Fibroblast of skin of back (primary cell): ENCODE measurements at regions not wholly inside any gene's neighbourhood (a gene's known extent, or its start where the extent isn't known, plus 50 kb on each side); places are given as distances from the start of the nearest gene placed in this dataset.

Source experiments
- DNase-seq: peaks from one replicate; pipeline ENCODE4 v3.0.0-alpha.2; 2013

DNA sequence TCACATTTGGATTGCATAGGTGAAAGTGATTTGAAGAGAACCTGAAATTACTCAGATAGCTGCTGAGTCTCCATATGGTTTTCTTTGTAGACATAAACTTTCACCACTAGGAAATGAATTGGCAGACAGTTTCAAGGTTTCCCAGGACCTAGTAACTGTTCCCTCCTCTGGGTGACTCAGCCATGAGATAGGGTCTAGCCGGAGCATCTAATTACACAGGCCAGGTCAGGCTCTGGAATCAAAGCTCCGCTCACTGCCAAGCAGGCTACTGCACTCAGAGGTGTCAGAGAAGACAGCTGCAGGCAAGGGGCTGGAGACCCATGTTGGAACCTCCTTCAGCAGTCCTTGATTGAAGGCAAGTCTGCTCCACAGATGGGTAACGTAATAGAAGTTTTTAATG lies 429.2 kb downstream of the TNS1 start:
- peak; percentile 69 for DNase-seq

DNA sequence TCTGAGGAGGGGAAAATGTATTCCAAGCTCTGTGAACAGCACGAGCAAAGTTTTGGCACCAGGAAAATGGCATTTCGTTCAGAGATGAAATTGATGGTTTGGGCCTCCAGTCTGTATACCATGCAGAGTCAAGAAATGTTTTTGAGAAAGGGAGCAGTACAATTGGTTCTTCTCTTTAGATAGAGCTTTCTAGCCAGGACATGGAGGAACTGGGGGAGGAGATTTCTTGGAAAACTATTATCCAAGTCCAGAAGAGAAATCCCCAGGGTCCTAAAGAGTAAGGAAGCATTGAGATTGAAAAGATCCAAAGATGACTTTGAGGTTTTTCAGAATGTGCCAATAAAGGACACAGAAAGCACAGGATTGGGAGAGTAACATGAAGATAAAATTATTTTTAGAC lies 432.4 kb downstream of the TNS1 start:
- DNase-seq: no peak

DNA sequence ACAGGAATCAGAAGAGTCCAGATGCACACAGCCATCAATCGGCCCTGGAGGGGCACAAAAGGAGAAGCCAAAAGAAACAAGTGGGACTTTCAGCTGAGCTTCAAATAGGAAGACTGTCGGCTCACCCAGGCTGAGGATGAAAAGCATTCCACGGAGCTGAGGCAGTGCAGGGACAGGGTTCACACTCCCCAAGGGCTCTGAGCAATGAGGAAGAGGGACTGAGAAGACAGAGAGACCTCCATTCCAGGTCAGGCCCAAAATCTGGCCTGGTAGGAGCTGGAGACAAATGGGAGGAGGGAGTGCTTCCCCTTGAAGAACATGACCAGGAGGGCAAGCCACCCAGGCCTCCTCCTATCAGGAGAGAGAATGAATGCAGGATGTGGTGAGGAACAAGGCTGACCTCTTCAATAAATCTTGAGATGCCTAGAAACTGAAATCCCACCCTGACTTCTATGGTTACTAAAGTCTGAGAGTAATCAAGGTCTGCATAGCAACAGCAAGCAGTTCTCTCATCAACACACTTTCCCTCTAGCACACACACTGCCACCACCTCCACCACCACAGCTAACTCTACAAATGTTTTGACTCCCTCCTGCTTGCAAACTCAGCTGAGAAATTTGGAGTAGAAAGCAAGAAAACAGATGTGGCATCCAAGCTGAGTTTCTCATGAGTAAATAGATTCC lies 434.4 kb downstream of the TNS1 start:
- peak; percentile 83 for DNase-seq

DNA sequence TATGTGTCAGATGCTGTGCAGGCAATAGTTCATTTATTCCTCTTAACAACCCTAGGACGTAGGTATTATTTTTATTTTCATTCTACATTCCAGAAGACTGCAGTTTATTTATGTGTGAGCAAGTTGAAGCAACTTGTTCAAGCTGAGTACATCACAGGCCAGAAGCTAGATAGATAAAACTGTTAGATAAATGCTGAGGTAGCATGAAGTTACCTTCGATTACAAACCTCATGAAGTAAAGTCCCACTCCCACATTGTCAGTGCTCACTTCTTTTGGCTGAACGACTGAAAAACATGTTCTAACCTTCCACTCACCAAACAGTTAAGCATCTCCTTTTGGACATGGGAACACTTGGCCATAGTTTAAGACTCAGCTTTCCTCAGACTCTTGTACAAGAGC lies 439.2 kb downstream of the TNS1 start:
- no peak for DNase-seq

DNA sequence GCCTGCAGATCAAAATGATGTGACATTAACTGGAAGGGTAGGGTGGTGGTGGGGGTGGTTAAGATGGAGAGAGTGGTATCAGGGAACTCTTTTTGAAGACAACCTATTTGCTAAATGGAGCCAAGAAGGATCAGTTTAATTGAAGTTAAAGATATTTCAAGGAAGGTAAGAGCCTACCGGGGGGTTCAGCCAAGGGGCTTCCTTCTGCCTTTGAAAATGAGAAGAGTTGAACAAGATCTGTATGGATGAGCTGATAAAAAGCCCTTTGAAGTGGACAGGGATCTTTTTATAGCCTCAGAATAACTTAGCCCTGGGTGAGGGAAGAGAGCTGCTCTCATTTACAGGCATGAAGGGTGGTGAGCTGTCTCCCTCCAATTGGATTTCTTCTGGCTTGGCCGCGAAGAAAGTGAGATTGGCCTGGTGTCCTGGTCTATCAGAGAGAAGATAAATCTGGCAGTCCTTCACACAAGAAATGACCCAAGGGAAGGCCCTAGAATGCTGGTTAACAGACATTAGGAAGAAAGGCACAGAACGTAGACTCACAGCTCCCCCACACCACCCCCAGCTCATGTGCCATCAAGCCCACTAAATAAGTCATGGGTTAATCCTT lies 439.8 kb downstream of the TNS1 start:
- no peak for DNase-seq

DNA sequence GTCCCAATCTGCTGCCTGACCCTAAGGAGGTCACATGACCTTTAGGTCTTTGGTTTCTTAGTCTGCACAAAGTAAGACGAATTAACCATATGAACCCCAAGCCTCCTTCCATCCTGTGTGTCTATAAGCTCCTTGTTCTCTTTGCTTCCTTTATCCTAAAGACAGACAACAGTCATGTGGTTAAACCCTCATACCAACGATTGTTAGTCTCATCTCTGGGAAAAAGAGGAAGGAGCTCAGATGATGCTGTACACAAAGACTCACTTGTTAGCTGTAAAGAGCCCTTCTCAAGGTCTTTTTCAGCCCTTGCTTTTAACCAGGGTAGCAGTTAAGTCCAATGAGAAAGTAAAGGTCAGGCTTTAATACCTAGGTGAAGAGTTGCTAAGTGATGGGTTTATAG lies 443.7 kb downstream of the TNS1 start:
- no peak for DNase-seq

DNA sequence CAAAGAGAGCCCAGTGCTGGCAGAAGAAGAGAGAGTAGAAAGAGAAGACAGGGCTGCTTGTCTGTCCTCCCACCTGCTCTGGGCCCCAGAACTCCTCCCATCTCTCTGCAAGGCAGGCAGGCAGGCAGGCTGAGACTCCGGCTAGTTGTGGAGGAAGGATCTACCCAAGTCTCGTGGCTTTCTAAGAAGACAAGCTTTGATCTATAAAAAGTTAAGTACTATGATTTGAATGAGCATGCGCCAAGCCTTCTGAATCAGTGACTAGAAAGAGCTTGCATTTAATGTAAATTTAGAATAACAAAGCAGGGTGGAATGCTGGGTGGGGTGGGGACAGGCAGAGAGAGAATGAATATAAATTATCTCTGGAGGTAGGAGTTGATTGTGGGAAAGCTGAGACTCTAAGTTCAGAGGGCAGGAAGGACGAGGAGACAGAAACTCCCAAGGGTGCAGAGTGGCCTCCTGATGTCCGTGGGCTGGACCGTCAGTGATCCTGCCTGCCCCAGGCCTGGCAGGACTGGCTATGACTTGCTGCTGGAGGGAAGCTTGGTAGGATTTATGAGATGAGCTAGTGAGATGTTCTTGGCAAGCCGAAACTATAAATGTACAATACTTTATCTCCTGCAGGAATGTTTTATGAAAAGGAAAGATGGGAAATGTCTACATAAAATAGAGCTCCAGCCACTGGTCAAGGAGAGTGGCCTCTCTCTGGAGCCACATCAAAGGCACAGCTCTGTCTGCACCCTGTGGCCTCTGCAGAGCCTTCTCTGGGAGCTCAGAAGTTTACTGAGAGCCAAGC lies 447.5 kb downstream of the TNS1 start:
- peak; percentile 39 for DNase-seq

DNA sequence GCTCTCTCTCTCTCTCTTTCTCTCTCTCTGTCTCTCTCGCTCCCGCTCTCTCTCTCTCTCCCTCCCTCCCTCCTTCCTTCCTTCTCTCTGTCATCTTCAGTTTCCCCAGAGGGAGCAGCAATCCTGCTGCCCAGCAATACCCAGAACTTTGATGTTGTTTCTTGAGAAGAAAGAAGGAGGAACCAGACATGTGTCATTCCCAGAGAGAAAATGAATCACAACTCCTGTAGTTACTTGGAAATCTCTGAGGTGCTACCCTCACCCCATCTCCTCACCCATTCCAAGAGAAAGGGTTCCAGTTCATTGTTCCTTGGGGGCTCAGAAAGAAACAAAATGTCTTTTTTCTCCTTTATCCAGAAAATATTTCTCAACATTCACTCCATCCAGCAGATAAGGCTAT lies 449.1 kb downstream of the TNS1 start:
- DNase-seq: peak; percentile 56

DNA sequence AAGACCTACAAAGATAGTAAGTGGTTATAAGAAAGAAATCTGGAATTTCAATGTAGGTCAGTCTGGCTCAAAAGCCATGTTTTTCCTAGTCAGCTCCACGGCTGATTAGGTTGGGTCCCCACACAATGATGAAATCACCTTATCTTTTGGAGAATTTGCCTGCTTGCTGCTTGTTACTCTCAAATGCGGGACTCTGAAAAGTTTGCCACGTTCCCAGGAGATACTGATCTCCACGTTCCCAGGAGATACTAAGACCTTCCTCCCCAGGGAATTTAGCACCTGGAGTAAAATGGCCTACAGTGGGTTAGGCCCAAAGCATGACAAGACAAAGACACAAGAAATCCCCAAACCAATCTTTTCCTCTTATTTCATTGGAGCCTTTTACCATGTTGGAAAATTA lies 449.6 kb downstream of the TNS1 start:
- no peak for DNase-seq

DNA sequence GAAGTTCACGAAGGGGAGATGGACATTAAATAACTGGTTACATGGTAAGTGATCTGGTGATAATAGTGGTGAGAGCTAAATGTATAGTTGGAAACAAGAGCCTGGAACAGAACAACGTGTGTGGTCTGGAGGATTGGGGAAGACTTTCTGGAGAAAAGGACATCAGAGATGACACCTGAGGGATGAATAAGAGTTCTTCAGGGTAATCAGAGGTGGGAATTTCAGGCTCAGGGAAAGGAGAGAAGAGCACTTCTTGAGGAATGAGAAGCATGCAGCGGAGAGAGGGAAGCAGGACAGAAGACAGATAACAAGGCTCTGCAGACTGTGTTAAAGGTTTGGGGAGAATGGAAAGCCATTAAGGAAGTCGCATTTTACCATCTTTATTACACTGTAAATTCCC lies 450.7 kb downstream of the TNS1 start:
- DNase-seq: no peak

DNA sequence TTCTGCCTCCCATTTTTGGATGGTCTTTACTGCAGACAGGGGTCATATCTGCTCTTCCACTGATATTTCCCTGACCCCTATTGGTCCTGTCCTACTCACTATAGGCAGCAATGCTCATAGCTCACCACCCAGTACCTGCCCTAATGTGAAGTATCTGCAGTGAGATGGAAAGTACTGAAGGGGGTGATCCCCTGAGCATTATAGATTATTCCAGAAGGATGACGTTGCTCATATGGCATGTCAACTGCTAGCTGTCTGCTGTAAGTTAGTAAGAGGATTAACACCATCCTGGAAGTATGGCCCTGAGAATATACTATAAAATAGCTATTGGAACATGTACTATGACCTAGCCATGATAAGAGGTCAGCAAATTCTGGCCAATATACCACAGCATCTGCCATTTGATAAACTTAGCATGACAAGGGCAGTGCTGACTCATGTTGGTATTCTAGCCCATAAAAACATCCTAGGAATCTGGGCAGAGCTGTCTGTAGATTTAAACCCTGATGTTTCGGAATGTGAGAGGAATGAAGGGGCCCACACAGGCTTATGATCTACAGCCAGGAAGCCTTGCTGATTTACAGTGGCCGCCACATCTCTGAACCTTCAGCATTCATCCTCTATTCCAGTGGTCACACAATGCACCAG lies 451.4 kb downstream of the TNS1 start:
- peak; percentile 92 for DNase-seq

DNA sequence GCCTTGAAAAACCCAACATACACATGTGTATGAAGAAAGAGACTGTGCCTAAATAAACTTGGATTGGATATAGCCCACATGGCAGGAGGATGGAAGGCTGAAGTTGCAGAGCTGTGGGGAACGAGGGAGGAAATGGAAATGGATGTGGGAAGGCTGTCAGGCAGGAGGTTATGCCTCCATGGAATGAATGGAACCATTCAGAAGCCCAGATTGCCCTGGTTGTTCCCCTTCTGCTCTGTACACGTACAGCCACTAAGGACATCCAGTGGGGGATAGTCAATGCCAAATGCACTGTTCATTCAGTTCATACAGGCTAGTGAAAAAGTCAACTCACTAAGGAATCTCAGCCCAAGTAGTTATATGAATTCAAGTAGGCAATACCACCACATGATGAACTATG lies 463.7 kb downstream of the TNS1 start:
- no peak for DNase-seq

DNA sequence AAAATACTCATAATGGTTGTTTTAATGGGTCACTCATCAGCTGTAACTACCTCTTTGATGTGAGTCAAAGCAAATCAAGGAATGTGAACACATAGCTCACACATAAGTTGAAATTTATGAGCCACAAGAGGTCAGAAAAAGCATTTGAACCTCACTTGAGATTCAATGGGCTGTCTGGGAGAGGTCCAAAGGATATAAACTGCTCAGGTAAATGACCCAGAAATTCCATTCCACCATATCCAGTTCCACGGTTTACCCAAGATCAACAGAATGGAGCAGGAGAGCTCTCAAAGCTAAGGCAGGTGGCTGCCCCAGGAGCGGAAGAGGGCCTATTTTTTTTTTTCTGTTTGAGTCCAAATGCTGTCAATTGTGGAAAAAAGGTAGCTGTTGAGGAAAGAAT lies 464.1 kb downstream of the TNS1 start:
- DNase-seq: peak; percentile 64

DNA sequence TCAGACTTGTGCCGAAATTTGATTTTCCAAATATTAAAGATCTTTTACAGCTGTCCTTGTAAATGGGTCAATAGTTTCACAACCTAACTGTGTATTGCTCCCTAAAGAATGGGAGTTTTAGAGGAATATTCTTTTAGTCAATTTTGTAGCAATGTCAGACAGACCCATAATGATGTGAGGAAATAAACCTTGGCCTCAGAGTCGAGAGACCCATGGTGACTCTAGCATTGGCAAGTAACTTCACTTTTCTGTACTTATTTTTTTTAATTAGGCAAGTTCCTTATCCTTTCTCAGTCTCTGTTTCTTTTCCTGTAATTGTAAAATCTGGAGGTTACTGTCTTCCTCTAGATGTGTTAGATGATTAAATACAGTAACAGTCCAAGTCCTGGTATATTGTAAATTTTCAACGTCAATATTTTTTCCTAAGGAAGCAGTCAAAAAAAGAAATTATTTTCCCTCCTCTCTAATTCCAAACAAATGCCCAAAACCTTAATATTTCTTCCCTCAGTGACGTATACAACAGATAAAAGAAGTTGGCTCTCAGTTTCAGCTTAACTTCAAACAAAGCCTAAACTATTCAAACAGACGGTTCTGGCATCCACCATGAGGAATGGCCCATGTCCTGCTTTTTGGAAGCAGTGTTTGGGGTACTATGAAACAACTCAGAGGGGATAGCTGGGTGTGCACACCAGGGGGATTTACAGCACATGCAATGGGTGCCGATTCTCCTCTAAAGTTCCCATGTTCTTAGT lies 466.7 kb downstream of the TNS1 start:
- DNase-seq: no peak

DNA sequence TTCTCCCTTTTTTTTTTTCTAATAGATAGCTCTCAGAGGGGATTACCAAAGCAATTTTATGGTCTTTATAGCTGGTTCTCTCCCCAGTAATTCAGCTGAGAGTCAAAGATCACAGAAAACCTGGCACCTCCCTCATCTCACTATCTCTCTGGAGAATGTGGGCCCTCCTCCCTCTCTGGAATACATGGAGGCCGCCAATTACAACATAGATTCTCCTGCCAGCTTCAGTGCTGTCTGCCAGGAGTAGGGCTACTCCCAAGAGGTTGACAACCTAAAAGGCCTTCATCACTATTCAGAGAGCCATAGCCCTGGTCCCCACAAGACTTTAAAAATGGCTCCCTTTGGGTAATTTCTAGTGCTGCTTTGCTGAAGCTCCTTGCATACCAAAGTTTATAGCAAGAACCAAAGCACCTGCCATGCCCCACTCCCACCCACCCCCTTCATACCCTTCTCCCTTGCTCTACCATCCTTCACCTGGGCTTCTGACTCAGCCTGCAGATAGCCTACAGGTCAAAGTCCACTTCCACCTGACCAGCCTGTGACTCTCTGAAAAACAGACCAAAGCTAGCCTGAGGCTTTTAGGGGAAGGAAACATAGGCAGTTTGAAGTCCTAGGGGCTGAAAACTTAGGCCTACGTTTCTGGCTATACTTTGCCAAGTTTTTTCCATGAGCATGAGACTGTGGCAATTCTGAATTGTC lies 472.3 kb downstream of the TNS1 start:
- DNase-seq: no peak

DNA sequence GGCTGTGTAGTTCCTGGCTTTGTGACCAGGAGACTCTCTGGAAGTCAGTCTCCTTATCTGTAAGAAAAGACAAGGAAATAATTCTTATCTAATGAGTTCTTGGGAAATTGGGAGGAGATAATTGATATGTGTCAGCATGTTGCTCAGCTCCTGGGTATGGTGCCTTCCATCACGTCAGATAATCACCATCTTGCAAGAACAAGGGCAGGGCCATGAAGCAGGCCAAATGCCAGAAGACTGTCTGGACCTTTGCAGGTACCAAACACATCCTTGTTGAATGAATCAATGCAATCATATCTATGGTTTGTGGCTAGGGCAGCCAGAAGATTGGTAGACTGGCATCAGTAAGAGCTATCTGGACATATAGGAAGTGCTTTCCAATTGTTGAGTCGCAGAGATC lies 473.5 kb downstream of the TNS1 start:
- DNase-seq: no peak

DNA sequence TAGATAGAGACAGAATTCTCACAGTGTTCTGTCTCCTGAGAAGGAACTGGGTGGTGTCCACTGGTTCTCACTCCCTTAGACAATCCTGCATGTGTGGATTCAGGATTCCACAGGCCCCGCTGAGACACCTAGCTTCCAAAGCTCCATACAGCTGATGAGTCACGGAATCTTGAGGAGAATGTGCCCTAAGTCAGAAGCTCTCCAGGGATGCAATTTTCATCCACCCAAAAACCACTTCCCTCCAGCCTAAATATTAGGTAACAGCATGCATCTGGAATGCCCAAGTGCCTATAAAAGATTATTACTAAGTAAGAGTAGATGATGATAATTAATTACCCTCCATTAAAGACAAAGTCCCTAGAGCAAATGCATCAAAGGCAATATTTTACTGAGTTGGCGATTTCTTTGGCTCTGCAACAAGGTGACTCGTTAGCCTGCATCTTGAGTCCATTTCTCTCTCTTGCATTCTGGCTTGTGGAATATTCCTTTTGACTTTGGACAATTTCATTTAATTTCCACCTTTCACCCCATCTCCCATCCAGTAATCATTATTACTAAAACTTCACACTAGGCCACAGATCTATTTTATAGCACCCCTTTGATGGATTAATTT lies 475.1 kb downstream of the TNS1 start:
- peak; percentile 85 for DNase-seq

DNA sequence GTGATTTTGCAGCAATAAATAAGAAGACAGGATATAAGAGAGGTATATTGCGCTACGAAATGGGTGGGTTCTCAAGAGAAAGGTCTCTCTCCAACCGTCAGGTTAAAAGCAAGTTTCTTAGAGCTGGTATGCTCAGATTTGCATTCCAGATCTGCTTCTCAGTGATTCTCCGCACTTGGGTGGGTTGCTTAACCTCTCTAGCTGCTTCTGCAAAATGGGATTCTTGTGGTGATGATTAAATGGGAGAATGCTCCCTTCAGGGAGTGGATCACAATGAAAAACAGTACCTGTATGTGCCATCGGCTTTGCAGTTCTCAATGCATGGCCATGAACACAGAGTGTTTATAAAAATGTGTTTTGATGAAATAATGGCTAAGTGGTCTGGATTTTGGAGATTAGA lies 477.7 kb downstream of the TNS1 start:
- no peak for DNase-seq

DNA sequence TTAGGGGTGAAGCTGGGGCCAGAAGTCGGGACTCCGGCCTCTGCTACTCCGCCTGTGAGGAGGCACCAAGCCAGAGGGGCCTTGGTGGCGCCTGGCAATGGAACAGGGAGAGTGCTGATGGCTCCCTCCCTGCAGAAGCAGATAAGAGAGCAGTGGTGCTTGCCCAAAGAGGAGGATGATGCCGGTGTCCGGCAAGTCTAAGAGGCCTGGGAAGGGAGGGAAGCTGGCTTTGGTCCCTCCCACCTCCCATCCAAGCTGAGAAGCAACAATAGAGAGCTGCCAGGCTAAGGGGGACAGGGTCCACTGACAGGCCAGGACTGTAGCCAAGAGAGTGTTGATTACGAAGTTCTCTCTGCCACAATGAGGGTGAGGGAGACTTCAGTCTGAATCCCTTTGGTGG lies 479.5 kb downstream of the TNS1 start:
- no peak for DNase-seq

DNA sequence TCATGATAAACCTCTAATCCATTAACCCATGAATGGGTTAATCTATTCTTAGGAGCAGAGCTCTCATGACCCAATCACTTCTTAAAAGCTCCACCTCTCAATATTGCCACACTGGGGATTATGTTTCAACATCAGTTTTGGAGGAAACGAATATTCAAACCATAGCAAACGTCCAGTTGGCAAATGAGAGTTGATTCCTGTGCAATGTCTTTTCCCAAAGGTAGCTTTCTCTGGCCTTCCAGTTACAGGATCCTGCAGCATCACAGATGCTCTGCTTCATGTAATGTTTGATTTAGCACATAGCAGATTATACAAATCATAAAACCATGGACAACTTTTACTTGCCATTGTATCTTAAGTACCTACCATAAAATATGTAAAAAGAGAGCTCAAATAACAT lies 481.0 kb downstream of the TNS1 start:
- DNase-seq: no peak

DNA sequence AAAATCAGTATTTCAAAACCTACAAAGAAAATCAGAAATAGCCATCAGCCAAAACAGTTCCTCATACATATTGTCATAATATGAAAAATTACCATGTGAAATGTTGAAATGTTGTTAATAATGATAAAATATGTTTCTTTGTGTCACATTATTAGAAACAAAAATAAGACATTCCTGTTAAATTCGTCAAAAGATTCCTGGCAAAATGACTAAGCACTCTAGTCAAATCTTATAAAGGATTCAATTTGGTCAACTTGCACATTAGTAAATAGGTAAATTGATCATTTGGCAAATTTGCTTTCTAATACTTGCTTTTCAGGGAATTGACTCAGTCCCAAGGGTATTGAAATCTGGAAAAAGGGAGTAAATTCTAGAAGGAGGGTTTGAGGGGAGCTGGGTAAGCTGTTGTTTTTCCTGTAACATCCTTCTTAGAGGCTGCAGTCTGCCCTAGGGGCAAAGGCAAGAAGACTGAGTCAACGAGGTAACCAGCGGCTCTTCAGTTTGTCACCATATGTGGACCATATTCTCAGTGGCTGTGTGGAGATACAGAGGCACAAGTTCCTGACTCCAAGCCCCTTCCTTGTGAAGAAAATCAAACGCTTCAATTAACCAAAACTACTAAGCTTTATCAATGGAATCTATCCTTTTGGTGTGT lies 482.3 kb downstream of the TNS1 start:
- peak; percentile 82 for DNase-seq
